GM21367 (cell line): ENCODE measurements at regions not wholly inside any gene's neighbourhood (a gene's known extent, or its start where the extent isn't known, plus 50 kb on each side); places are given as distances from the start of the nearest gene placed in this dataset.
"Not testable (repeated sequence)": the region's sequence is repeated elsewhere in the genome, so short reads cannot be mapped to it uniquely, and the experiment has no call there.

Experiments used
- ATAC-seq: cut with Tn5 transposase; IDR thresholded peaks from one replicate; pipeline ENCODE4 v1.9.1; 2021; ENCODE audit not compliant: unreplicated experiment

DNA sequence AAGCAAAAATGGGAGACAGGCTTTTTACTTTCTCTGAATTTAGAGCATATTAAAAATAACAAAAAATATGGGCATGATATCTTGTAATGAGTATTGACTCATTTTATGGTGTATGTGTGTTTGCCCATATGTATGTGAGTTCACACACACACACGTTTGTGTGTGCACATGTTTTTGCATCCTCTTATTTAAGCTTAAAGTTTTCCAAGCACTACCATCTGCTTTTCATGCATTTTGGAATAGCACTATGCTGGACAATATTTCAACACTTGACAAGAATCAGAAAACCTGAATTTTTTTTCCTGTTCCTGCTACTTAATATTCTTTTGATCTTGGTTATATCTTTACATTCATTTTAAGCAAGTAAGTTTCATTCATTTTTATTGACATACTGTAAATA lies 872.7 kb downstream of the OTOL1 start:
- ATAC-seq, result no peak

- ATAC-seq, result no peak
These were observed 873.5 kb downstream of the OTOL1 start for GRCh38 chr3:162370141-162370540.

DNA sequence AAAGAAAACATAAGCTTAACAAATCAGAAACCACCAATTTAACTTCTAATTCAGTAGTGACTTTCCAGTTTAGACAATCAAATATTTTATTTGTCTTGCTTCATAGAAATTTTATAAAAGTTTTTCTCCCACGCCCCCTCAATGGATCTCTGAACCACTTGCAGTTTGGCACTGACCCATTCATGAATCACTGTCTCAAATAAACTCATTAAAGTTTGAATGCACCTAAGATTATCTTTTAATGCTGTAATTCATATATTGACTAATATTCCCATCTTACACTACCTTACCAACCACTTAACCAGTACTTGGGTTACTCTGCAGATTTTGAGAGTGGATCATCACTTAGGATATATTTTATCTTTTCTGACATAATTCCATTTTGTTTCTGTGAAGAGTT lies 880.2 kb downstream of the OTOL1 start:
- no peak for ATAC-seq

- ATAC-seq, result no peak
These were observed 881.0 kb downstream of the OTOL1 start for GRCh38 chr3:162377608-162378007.

- no peak for ATAC-seq
These were observed 888.8 kb downstream of the OTOL1 start for GRCh38 chr3:162385387-162385786.

GRCh38 chr3:162390891-162391290 lies 894.3 kb downstream of the OTOL1 start:
- ATAC-seq, result no peak

GRCh38 chr3:162391301-162391700 lies 894.7 kb downstream of the OTOL1 start:
- ATAC-seq, result no peak

DNA sequence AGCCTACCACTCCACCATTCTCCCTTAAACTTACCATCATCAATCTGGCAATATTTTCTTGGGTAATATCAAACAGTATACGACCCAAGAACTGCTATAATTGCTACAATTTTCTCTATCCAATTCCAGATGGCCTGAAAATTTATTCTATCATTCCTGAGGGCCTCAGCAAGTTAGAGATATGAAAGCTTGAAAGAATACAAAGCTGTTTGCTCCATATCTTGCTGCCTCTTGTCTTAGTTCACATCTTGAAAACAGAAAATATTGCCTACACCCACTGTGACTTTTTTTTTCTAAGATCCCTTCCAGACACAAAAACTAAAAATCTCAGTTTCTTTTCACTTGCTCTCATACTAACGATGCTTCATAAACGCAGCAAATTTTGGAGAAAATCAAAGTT lies 898.9 kb downstream of the OTOL1 start:
- ATAC-seq, result no peak

GRCh38 chr3:162398554-162398953 lies 901.9 kb downstream of the OTOL1 start:
- no peak for ATAC-seq

DNA sequence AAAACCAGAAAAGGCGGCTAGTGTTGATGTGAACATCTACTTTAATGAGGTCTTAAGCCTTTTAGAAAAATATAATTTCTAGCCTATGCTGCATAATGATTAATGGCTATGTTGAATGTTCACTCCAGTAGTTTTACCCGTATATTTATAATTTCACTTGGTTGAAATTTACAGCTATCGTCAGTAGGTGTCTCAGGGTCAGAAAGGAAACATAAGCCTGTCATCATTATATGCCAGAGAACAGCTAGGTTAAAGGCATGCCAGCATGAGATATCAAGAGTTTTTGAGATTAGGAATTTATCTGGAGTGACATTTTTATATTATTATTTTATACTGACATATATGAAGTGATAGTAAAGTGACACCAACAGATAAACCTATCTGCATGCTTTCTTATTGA lies 904.1 kb downstream of the OTOL1 start:
- no peak for ATAC-seq

- not testable (repeated sequence) for ATAC-seq
These were observed 914.9 kb downstream of the OTOL1 start for GRCh38 chr3:162411556-162411955.

- ATAC-seq, result no peak
These were observed 925.1 kb downstream of the OTOL1 start for GRCh38 chr3:162421721-162422120.

- ATAC-seq, result no peak
These were observed 931.6 kb downstream of the OTOL1 start for GRCh38 chr3:162428192-162428591.

DNA sequence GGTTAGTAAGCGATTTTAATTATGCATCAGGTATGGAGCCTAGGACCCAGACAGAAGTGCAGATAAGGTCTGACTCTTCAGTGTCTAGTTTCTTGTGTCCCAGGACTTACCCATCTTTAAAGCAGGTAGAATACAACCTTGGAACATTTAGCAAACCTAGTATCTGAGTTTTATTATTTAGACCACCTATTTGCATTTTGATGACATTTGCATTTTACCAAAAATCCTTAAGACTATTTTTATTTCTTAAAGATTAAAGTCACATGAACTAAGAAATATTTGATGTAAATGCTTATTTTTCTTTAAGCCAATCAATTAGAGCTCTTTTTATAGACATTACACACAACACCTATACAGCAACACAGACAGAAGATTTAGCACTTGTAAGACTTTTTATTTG lies 939.1 kb downstream of the OTOL1 start:
- no peak for ATAC-seq

- ATAC-seq, result no peak
These were observed 940.2 kb downstream of the OTOL1 start for GRCh38 chr3:162436826-162437225.

DNA sequence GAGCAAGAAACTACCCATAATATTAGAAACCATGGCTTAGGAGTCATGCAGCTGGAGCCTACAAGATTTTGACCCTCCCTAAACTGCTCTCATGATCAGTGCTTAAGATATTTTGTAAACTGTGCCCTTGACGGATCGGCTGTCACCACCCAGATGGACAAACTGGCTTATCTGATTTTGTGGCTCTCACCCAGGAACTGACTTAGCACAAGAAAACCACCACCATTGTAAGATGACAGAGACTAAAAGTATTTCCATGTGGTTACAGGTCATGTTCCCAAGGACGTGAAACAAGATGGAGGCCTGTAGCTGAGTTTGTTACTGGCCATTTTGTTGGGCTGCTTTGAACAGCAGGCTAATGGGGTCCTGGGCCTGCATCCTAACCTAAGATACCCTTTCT lies 940.9 kb downstream of the OTOL1 start:
- no peak for ATAC-seq

- no peak for ATAC-seq
These were observed 945.1 kb downstream of the OTOL1 start for GRCh38 chr3:162441716-162442115.

GRCh38 chr3:162443376-162443775 lies 946.8 kb downstream of the OTOL1 start:
- ATAC-seq, result no peak

GRCh38 chr3:162468791-162469190 lies 972.2 kb downstream of the OTOL1 start:
- ATAC-seq, result no peak

GRCh38 chr3:162487138-162487537 lies 990.5 kb downstream of the OTOL1 start:
- no peak for ATAC-seq

GRCh38 chr3:162489853-162490252 lies 993.2 kb downstream of the OTOL1 start:
- ATAC-seq, result no peak

DNA sequence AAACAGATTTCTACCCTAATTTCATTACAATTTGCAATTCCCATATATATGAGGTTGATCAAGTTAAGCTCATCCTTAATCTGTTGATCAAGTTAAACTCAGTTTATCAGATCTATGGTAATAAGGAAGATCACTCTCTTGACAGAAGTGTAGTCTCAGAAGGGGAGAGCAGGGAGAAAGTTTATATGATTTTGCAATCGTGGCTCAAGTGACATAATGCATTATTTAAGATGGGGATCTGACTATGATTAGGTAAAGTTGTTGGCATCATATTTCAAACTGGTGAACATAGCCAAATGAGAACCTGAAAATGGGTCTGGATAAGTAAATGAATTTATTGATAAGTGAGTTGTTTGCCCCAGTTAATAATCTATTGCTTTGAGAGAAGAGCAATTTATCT lies 995.3 kb downstream of the OTOL1 start:
- ATAC-seq, result no peak

- ATAC-seq, result no peak
These were observed 996.0 kb downstream of the OTOL1 start for GRCh38 chr3:162492446-162493081.
